ENCODE measurements at regions not wholly inside any gene's neighbourhood (a gene's known extent, or its start where the extent isn't known, plus 50 kb on each side); places are given as distances from the start of the nearest gene placed in this dataset.

DNA sequence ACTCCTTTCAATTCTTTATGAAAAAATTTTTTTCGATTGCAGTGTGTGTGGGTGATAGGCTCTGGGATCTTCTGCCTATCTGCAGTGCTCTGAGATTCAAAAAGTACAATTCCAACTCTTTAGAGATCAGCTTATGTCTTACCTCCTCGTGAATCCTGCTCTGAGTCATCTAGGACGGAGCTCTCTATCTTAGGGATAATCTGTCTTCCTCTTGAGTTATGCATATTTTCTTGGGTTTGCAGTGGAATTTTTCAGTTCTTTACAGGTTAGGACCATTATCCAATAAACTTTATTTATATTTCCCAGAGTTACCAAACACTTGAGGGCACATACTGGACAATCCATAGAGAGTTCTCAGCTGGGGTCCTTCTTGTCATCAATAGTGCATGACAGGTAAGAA, 428.6 kb downstream of the ACTR3B start:
- TF ChIP-seq POLR2A (IDR thresholded peaks at IDR 0.05; ENCODE audit: low read depth, low read length) (no peak), SMC3 (IDR thresholded peaks at IDR 0.05; ENCODE audit: low read depth, low read length) (no peak), RFX5 (IDR thresholded peaks at IDR 0.05; ENCODE audit: low read depth, low read length) (no peak), RAD21 (IDR thresholded peaks at IDR 0.05; ENCODE audit: low read length) (no peak), MAFK (IDR thresholded peaks at IDR 0.05; ENCODE audit: low read depth, low read length) (no peak), CEBPB (IDR thresholded peaks at IDR 0.05; ENCODE audit: low read depth, low read length) (no peak)
- TF ChIP-seq, protein P1, sequence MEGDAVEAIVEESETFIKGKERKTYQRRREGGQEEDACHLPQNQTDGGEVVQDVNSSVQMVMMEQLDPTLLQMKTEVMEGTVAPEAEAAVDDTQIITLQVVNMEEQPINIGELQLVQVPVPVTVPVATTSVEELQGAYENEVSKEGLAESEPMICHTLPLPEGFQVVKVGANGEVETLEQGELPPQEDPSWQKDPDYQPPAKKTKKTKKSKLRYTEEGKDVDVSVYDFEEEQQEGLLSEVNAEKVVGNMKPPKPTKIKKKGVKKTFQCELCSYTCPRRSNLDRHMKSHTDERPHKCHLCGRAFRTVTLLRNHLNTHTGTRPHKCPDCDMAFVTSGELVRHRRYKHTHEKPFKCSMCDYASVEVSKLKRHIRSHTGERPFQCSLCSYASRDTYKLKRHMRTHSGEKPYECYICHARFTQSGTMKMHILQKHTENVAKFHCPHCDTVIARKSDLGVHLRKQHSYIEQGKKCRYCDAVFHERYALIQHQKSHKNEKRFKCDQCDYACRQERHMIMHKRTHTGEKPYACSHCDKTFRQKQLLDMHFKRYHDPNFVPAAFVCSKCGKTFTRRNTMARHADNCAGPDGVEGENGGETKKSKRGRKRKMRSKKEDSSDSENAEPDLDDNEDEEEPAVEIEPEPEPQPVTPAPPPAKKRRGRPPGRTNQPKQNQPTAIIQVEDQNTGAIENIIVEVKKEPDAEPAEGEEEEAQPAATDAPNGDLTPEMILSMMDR (conservative IDR thresholded peaks at IDR 0.05; ENCODE audit: low read depth, low read length) = no peak
- TF ChIP-seq, protein P2, sequence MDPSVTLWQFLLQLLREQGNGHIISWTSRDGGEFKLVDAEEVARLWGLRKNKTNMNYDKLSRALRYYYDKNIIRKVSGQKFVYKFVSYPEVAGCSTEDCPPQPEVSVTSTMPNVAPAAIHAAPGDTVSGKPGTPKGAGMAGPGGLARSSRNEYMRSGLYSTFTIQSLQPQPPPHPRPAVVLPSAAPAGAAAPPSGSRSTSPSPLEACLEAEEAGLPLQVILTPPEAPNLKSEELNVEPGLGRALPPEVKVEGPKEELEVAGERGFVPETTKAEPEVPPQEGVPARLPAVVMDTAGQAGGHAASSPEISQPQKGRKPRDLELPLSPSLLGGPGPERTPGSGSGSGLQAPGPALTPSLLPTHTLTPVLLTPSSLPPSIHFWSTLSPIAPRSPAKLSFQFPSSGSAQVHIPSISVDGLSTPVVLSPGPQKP (IDR thresholded peaks at IDR 0.05; ENCODE audit: borderline replicate concordance, low read depth, low read length) = no peak
